ENCODE measurements at regions not wholly inside any gene's neighbourhood (a gene's known extent, or its start where the extent isn't known, plus 50 kb on each side); places are given as distances from the start of the nearest gene placed in this dataset.
A peak's percentile ranks its signal among the peaks of the same experiment; 100 is the strongest.

- Histone ChIP-seq H3K27me3 (no peaks in the 10 kb centered on the region), H3K4me1 (no peaks in the 10 kb centered on the region), H3K27ac (no peak overlapping the region), H3K36me3 (no peaks in the 10 kb centered on the region), H3K9me3 (no peaks in the 10 kb centered on the region), H3K4me3 (replicated peaks in 1 of 3) (no peak overlapping the region)
- WGBS, 2 donors: 90 to 94% methylated on average over 2 of the region's 2 CpGs
- TF ChIP-seq CTCF (IDR thresholded peaks at IDR 0.05) (no peak), POLR2A (IDR thresholded peaks at IDR 0.05) (no peak)
- DNase-seq: no peak
- intact Hi-C loops (cut with DNase I): no loop called here
Measured at GRCh38 chr2:145161656-145162055, 641.7 kb upstream of the ZEB2 start.

GRCh38 chr2:145160855-145161254 is 640.9 kb upstream of the ZEB2 start:
- TF ChIP-seq POLR2A (IDR thresholded peaks at IDR 0.05) (no peak), CTCF (IDR thresholded peaks at IDR 0.05) (no peak)
- H3K4me3 ChIP-seq (replicated peaks in 1 of 3): no peak overlapping the region
- WGBS, 2 donors: 93 to 100% methylated on average over 1 of the region's 1 CpG

GRCh38 chr2:145159676-145160075 is 639.8 kb upstream of the ZEB2 start:
- no peak overlapping the region for H3K27ac ChIP-seq
- H3K4me3 ChIP-seq (replicated peaks in 1 of 3): no peak overlapping the region
- H3K27me3 ChIP-seq: no peaks in the 10 kb centered on the region
- no peaks in the 10 kb centered on the region for H3K4me1 ChIP-seq
- no peaks in the 10 kb centered on the region for H3K9me3 ChIP-seq
- intact Hi-C loops (cut with DNase I): no loop called here
- DNase-seq: no peak
- 68 to 73% methylated on average over 2 of the region's 2 CpGs for WGBS, 2 donors
- no peaks in the 10 kb centered on the region for H3K36me3 ChIP-seq
- TF ChIP-seq POLR2A (IDR thresholded peaks at IDR 0.05) (no peak), CTCF (IDR thresholded peaks at IDR 0.05) (no peak)

More at GRCh38 chr2:145160855-145161254, 640.9 kb upstream of the ZEB2 start:
- H3K36me3 ChIP-seq: no peaks in the 10 kb centered on the region
- H3K9me3 ChIP-seq: no peaks in the 10 kb centered on the region
- no peak for DNase-seq
- no peaks in the 10 kb centered on the region for H3K4me1 ChIP-seq
- no peak overlapping the region for H3K27ac ChIP-seq
- intact Hi-C loops (cut with DNase I): no loop called here
- no peaks in the 10 kb centered on the region for H3K27me3 ChIP-seq

GRCh38 chr2:145157741-145158591 is 638.0 kb upstream of the ZEB2 start:
- intact Hi-C loops (cut with DNase I): no loop called here
- peak in 1 of 2 donors; percentile 3 for DNase-seq
- Histone ChIP-seq H3K4me3 (replicated peaks in 1 of 3) (no peak overlapping the region), H3K27ac (no peak overlapping the region), H3K9me3 (no peaks in the 10 kb centered on the region), H3K36me3 (no peaks in the 10 kb centered on the region), H3K27me3 (no peaks in the 10 kb centered on the region), H3K4me1 (no peaks in the 10 kb centered on the region)
- no peak for TF ChIP-seq CTCF (IDR thresholded peaks at IDR 0.05)
- TF ChIP-seq POLR2A (IDR thresholded peaks at IDR 0.05): no peak
- 62 to 67% methylated on average over 3 of the region's 3 CpGs for WGBS, 2 donors

GRCh38 chr2:145157036-145157675 is 637.2 kb upstream of the ZEB2 start:
- H3K27me3 ChIP-seq: no peaks in the 10 kb centered on the region

More at GRCh38 chr2:145157036-145157675, 637.2 kb upstream of the ZEB2 start:
- no peak overlapping the region for H3K4me3 ChIP-seq (replicated peaks in 1 of 3)
- no peak overlapping the region for H3K27ac ChIP-seq
- no peak for TF ChIP-seq POLR2A (IDR thresholded peaks at IDR 0.05)
- no peak for TF ChIP-seq CTCF (IDR thresholded peaks at IDR 0.05)
- H3K36me3 ChIP-seq: no peaks in the 10 kb centered on the region
- DNase-seq: no peak
- no peaks in the 10 kb centered on the region for H3K9me3 ChIP-seq
- intact Hi-C loops (cut with DNase I): no loop called here
- H3K4me1 ChIP-seq: no peaks in the 10 kb centered on the region
